Glomerular endothelial cell (primary cell): ENCODE measurements at regions not wholly inside any gene's neighbourhood (a gene's known extent, or its start where the extent isn't known, plus 50 kb on each side); places are given as distances from the start of the nearest gene placed in this dataset.

ENCODE experiments used
- DNase-seq: peaks from one replicate; pipeline ENCODE4 v3.0.0-alpha.2; 2011; ENCODE audit warnings: low read depth, low spot score; ENCODE audit errors: extremely low read depth

- no peak for DNase-seq
Observed at GRCh38 chr10:4020631-4021030, 235.6 kb upstream of the KLF6 start.

- DNase-seq = no peak
Observed at GRCh38 chr10:4018054-4018511, 233.1 kb upstream of the KLF6 start.

- DNase-seq = no peak
Observed at GRCh38 chr10:4017336-4017735, 232.3 kb upstream of the KLF6 start.

GRCh38 chr10:4016214-4016740 is 231.3 kb upstream of the KLF6 start:
- DNase-seq = no peak

DNA sequence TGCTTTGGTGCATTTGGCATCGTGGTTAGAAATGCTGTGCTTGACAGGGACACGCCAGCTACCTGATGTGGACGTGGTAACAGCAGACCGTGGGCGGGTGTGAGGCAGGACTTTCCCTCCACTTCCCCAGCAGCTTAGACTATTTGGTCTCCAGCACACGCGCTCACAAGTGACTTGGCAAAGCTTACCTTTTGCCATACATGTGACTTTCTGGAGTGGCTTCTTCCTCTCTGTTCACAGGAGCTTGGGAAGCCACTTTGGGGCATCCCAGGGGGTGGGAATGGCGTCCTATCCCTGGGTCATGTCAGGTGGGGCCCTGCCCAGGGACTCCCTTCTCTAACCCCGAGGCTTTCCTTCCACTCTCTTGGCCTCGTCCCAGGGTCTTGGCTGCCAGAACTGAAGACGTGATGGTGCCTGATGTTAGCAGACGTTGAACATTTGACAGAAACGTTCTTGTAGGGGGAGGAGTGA is 228.7 kb upstream of the KLF6 start:
- DNase-seq = no peak

DNA sequence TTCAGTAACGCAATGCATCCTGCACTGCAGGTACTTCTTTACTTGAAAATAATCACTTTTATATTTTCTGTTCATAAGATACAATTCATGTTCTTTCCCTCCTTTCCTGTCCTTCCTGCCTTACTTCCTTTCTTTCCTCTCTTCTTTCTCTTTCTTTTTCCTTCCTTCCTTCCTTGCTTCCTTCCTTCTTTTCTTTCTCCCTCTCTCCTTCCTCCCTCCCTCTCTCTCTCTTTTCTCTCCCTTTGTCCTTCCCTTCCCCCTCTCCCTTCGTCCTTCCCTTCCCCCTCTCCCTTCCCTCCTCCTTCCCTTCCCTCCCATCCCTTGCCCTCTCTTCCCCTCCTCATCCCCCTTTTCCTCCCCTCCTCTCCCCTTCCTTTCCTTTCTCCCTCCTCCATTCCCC is 227.8 kb upstream of the KLF6 start:
- no peak for DNase-seq

DNA sequence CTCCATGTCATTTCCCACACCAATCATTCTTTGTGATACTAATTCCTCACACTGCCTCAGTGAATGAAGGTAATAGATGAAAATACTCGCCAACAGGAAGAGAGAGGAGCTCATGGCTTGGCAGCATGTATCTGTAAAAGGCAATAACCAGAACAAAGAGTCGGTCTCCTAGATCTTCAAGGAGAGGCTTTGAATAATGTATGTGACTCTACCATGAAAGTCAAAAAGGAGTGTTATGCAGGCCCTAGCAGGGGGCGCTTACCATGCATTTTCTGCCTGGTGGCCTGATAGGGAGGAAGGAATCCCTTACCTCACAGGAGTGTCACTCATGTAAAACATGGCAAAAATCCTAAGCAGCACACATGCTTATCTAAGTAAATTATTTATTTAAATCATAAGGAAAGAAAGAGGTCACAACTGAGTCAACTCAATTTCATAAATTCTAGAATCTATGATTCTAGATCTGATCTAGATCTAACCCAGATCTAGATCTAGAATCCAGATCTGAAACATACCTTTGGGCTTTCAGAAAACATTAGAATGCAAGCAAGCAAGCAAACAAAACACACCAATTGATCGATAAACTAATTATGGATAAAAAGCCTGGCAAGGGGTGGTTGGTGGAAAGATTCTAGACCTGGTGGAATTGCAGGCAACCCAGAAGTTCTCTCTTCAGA is 226.3 kb upstream of the KLF6 start:
- DNase-seq = no peak

DNA sequence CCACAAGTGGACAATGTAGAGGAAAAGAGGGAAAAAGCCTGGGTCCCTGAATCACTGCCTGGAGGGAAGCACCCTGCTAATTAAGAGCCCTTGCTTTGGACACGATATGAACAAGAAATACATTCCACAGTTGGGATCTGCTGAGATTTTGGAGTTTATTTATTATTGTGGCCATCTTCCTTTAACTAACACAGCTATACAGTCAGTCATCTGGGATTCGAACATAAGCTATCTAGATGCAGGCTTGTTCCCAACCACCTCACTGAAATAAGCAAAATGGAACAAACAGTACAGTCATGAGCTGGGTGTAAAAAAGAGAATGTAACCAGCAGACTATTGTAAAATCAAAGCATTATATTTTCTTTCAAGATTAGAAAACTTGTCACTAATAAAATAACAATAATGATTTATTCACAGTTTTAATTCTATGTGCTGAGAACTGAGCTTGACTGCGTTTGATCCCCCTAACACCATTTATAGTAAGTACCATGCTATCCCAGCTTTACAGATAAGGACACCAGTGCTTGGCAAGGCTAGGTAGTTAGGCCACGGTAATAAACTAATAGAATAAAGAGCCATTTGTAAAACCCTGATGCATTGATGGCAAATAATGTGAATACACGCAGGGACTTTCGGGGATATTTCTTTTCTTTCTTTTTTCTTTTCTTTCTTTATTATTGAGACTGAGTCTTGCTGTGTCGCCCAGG is 223.8 kb upstream of the KLF6 start:
- DNase-seq = no peak

DNA sequence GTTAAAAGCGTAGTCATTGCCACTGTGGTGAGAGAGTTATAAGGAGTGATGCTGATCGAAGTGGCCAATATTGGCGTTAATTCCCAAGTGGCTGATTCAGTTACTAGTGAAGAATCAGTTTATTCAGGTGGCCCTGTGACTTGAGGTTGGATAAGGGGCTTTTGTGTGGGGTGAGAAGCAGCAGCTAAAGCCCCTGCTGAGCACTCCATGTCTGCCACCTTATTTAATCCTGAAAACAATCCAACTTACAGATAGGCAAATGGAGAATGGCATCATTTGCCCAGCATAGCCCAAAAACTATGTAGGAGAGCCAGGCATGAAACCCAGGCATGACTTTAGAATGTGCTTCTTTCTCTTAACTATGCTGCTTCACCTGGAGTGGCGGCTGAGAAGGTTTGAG is 222.8 kb upstream of the KLF6 start:
- no peak for DNase-seq

GRCh38 chr10:4006858-4007257 is 221.8 kb upstream of the KLF6 start:
- DNase-seq = no peak

DNA sequence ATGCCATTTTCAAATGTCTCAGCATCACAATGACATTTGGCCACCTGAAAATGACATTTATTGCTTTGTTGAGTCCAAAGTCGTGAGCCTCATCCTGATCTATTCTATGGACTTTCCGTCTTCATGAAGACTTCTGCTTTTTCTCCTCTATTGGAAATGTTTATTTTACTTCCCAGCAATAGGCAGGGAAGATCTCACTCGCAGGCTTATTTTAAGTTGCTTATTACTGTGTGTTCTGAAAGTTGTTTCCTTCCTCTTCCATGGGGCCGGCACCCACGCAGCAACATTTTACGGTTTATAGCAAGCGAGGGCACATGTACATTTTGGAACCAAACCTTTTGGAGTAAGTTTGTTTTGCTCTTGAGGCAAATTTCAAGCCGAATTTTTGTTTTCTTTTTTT is 221.0 kb upstream of the KLF6 start:
- DNase-seq = no peak

- DNase-seq = no peak
Observed at GRCh38 chr10:4004990-4005389, 220.0 kb upstream of the KLF6 start.

DNA sequence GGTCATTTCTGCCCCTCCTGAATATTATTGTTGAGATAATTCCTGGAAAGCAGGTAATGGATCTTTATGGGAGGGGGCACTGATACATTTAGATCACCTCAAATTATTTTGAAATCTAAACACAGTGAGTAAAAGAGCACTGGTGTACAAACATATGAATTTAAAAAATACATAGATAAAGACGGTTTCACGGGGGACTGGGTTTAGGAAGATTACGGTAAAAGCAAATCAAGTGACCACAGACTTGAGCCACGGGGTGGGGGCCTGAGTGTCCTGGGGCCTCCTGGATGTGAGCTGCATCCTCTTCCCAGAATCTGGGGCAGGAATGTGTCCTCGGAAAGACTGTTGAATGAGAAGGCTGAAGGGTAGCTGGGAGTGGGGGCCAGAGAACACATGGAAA is 219.1 kb upstream of the KLF6 start:
- DNase-seq = no peak

GRCh38 chr10:4003348-4003973 is 218.5 kb upstream of the KLF6 start:
- no peak for DNase-seq

- no peak for DNase-seq
Observed at GRCh38 chr10:4001811-4002210, 216.8 kb upstream of the KLF6 start.

DNA sequence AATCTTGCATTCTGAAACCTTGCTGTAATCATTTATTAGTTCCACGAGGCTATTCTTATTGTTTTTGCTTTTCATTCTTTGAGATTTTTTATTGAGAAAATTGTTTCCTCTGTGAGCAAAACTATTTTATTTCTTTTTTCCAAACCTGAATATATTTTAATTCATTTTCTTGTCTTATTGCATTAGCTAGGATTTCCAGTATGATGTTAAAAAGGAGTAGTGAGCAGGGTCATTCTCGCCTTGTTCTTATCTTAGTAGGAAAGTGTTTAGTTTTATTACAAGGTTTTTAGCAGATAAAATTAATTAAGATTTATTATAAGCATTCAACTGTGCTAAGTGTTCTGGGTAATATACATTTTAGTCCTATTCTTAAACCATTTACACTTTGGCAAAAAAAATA is 214.6 kb upstream of the KLF6 start:
- no peak for DNase-seq

DNA sequence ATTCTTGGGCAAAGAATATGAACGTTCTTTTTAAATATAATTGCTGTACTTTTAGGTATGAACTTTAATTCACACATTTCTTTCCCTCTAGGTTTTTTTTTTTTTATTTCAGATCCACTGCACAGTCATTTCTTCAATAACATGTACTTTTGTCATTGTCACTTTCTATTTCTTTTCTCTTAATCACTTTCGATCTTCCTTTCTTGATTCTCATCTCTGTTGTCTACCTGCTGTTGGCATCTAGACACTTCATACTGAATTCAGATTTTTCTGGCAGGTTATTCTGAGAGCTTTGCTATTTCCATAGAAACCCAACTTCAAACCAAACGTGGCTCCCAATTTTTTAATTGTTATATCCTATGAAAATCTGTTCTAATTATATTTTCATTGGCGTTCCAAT is 211.7 kb upstream of the KLF6 start:
- no peak for DNase-seq

GRCh38 chr10:3995302-3996210 is 210.5 kb upstream of the KLF6 start:
- peak; percentile 22 for DNase-seq

DNA sequence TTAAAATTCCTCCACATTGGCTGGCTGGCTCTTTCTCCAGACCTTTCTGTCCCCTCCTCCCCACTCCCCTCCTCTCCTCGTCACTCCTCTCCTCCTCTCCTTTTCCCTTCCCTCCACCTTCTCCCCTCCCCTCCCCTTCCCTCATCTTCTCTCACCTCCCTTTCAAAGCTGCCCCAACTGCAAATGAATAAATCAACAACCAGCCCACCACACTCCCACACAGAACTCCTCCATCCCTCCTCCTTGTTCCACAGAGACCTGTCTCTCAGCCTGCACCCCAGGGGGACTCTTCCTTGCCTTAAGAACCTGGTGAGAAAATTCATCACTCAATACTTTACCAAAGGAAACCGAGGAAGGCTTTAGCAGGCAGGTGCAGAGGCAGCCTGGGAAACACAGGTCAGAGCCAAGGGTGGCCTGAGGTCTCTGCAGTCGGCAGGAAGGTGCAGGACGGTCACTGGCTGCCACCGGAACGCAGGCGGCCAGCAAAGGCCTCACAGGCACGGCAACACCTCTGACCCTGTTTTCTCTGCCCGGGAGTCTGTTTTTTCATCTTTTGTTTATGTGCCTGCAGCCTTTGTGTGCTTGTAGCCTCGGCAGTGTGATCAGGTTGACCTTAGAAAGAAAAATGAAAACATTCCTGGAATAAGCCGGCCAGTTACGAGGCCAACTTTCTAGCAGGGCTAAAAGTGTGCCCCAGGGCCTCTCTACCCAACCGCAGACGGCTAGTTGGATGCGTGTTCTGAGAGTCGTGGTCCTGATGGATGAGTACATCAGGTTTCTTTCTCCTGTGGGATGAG is 207.6 kb upstream of the KLF6 start:
- no peak for DNase-seq

- DNase-seq = no peak
Observed at GRCh38 chr10:3990307-3990706, 205.3 kb upstream of the KLF6 start.
